Suppressor macrophage treated with lipopolysaccharide for 4 hours (primary cell): ENCODE measurements at regions not wholly inside any gene's neighbourhood (a gene's known extent, or its start where the extent isn't known, plus 50 kb on each side); places are given as distances from the start of the nearest gene placed in this dataset.
"Not testable (repeated sequence)": the region's sequence is repeated elsewhere in the genome, so short reads cannot be mapped to it uniquely, and the experiment has no call there.

Experiments used
- DNase-seq: peaks from one replicate; pipeline ENCODE4 v3.0.0-alpha.2; 2020

DNA sequence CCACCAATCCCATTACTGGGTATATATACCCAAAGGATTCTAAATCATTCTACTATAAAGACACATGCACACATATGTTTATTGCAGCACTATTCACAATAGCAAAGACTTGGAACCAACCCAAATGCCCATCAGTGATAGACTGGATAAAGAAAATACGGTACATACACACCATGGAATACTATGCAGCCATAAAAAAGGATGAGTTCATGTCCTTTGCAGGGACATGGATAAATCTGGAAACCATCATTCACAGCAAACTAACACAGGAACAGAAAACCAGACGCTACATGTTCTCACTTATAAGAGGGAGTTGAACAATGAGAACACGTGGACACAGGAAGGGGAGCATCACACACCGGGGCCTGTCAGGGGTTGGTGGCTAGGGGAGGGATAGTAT lies 154.3 kb downstream of the TPBG start:
- not testable (repeated sequence) for DNase-seq

GRCh38 chr6:82521369-82521768 lies 157.8 kb downstream of the TPBG start:
- DNase-seq, result no peak

- DNase-seq, result no peak
Observed at GRCh38 chr6:82521861-82522260, 158.2 kb downstream of the TPBG start.

- no peak for DNase-seq
Observed at GRCh38 chr6:82524031-82524430, 160.4 kb downstream of the TPBG start.

DNA sequence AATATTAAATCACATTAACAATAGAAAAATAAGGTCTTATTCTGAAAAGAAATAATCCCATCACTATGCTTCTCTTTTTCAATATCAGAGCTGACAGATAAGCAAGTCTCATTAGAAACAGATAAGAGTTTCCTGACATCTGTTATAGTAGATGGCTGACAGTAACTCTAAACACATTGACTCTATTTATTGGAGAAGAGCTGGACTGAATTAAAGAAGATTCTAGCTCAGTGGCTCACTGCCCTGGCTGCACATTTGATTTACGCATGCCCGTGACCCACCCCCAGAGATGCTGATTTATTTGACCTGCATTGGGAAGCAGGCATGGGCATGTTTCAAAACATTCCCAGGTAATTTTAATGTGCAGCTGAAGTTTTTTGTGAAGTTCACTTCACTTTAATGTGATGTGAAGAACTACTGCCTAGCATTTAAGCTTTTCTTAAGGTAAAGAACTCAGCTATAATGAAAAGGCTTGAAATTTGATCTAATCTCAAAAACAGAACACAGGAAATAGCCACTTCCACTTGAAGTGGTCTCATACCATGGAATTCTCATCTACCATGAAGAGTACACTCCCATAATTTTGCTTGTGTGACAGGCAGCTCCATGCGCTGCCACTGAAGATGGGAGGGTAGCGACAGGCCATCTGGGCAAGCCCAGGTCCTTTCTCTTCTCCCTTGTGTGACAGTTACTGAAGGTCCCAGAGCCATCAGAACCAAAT lies 162.3 kb downstream of the TPBG start:
- DNase-seq, result no peak

- not testable (repeated sequence) for DNase-seq
Observed at GRCh38 chr6:82529960-82530460, 166.4 kb downstream of the TPBG start.

DNA sequence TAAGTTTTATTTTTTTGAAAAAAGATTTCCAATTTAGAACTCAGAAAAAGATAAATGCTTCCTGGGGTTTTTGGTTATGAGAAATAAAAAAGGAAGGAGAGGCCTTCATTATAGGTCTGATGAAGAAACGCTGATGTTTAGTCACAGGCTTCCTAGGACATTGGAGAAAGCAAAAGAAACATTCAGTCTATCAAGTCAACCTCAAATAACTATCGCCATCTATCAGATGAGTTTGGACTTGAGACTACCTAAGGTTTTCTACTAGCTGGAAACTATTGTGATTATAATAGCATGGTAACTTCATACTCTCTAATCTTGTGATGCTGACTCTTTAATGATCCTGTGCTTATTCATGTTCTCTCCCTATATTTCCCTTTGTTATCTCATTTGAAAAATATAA lies 171.3 kb downstream of the TPBG start:
- no peak for DNase-seq

- not testable (repeated sequence) for DNase-seq
Observed at GRCh38 chr6:82549480-82549879, 185.9 kb downstream of the TPBG start.

DNA sequence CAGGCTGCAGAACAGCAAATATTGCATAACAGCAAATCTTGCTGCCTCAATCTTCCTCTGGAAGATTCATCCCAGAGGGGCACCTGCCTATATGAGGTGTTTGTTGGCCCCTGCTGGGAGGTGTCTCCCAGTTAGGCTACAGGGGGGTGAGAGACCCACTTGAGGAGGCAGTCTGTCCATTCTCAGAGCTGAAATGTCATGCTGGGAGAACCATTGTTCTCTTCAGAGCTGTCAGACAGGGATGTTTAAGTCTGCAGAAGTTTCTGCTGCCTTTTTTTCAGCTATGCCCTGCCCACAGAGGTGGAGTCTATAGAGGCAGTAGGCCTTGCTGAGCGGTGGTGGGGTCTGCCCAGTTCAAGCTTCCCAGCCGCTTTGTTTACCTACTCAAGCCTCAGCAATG lies 187.7 kb downstream of the TPBG start:
- DNase-seq, result not testable (repeated sequence)

GRCh38 chr6:82551831-82552230 lies 188.2 kb downstream of the TPBG start:
- no peak for DNase-seq

GRCh38 chr6:82553863-82554531 lies 190.4 kb downstream of the TPBG start:
- DNase-seq, result no peak

GRCh38 chr6:82554666-82555065 lies 191.0 kb downstream of the TPBG start:
- no peak for DNase-seq

DNA sequence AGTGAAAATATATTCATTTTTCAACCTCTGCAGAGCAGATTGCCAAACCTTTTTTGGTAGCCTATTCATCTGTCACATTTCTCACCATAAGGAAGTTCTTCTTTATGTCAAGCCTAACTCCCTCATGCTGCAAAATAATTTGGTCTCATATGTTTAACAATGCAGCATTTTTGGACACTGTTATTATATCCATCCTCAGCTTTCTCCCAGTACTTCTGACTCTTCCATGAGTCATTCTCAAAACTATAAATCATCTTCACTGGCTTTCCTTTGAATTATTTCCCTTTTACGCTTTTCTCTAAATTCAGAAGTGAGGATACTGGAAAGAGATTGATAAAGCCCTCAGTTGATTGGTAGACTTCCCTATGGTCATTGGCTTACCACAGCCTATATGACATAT lies 192.2 kb downstream of the TPBG start:
- no peak for DNase-seq

DNA sequence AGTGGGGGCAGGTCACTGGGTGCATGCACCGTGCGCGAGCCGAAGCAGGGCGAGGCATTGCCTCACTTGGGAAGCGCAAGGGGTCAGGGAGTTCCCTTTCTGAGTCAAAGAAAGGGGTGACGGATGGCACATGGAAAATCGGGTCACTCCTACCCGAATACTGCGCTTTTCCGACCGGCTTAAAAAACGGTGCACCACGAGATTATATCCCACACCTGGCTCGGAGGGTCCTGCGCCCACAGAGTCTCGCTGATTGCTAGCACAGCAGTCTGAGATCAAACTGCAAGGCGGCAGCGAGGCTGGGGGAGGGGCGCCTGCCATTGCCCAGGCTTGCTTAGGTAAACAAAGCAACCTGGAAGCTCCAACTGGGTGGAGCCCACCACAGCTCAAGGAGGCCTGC lies 194.9 kb downstream of the TPBG start:
- DNase-seq, result not testable (repeated sequence)

- DNase-seq, result no peak
Observed at GRCh38 chr6:82567621-82568020, 204.0 kb downstream of the TPBG start.

GRCh38 chr6:82568290-82568993 lies 204.8 kb downstream of the TPBG start:
- no peak for DNase-seq

DNA sequence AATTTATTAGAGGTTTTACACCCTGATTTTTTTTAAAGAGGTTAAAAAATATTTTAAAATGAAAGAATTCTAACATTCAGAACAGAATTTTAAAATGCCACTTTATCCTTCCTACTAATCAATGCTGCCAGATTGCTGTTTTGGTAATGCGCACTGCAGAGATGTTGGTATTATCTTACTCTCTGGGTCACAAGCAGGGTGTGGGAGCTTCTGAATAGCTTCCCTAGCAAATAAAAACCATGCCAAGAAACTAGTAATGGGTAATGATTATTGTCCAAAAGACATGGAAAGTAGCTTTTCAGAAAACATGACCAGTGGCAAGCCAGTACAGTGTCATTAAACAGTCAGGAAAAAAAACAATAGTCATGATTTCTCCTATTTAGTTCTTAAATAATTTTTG lies 205.4 kb downstream of the TPBG start:
- DNase-seq, result no peak

DNA sequence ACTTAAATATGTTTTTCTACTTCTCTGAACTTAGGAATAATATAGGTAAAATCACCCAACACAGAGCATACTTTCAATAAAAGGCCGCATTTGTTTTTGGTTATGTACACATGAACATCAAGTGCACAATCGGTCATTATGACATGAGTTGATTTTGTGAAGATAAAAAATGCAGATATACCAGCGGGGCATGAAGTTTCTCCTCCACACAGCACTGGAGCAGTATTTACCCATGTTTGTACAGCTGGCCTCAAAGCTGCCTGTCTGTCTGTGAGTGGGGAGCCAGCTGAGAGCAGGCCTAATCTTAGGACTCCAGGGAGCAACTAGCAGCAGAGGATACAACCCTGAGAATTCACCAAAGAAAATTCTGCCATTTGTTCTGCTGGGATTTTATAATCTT lies 206.5 kb downstream of the TPBG start:
- no peak for DNase-seq

DNA sequence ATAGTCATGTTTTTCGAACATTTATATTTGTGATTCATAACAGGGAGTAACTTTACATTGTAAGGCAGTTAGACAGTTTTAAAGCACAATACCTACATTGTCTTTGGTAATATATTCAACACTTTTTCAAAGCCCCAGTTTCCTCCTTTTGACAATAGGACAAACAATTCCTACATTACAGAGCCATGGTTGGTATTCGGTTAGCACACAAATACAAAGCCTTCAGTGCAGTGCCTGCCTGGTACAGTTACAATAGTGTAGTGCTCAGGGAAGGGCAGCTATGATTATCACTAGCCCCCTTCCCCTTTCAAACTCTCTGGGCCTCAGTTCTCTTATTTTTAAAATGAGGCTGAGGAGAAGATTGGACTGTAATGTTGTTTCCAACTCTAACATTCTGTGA lies 207.8 kb downstream of the TPBG start:
- no peak for DNase-seq

DNA sequence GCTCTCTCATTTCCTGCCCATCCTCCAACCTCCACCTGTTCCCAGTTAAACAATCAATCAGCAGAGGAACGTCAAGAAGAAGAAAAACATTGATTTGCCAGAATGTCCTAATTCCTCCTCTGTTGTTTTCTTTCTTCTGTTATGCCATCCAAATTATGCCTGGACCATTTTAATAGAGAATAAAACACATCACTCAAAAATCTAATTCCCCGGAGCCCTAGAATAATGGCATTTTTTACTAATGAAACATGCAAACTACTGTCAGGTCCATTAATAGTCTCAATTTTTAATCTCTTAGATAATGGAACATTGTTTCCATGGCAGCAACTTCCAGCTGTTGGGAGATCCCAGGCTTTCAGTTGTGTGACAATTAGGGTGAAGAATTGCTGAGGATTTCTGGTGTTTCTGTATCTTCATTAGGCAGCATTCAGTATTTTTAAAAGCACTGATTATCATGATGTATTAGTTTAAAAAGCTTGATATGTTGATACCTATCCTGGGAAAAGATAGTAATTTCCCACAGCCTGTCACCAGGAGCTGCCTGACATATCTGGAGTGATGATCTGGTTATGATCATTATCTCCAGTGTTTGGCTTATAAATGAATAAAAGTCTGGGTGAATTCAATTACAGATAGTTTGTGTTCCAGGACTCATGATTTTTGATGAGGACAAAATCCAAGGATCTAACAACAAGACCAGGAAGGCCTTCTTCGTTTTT lies 209.8 kb downstream of the TPBG start:
- DNase-seq, result no peak

DNA sequence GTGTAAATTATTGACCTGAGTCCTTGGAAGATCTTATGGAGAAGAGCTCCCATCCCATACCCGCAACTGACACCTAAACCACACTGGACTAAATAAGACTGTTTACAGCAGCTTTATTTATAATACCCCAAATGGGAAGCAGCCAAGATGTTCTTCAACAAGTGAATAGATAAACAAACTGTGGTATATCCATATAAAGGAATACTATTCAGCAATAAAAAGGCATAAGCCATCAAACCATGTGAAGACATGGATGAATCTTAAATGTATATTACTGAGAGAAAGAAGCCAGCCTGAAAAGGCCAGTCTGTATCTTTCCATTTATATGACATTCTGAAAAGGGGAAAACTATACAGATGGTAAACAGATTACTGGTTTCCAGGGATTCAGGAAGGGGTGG lies 212.7 kb downstream of the TPBG start:
- no peak for DNase-seq

- DNase-seq, result no peak
Observed at GRCh38 chr6:82584194-82584695, 220.6 kb downstream of the TPBG start.

- DNase-seq, result no peak
Observed at GRCh38 chr6:82584856-82585255, 221.2 kb downstream of the TPBG start.
